ENCODE measurements at regions not wholly inside any gene's neighbourhood (a gene's known extent, or its start where the extent isn't known, plus 50 kb on each side); places are given as distances from the start of the nearest gene placed in this dataset.

DNA sequence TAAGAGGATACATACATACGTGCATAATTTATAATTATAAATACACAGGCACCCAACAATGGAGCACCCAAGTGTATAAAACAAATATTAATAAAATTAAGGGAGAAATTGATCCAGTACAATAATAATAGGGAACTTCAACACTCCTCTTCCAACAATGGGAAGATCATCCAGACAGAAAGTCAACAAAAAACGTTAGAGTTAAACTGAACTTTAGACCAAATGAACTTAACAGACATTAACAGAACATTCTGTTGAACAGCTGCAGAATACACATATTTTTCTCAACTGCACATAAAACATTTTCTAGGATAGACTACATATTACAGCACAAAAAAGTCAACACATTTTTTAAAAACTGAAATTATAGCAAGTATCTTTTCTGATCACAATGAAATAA is 339.7 kb downstream of the CGGBP1 start:
- Histone ChIP-seq H3K4me1 (ENCODE audit: insufficient read depth, low read length) (no peaks in the 10 kb centered on the region), H3K9me3 (ENCODE audit: control insufficient read depth in 1 of 2, insufficient read depth in 1 of 2, low read length in 2 of 2) (no peaks in the 10 kb centered on the region), H3K27ac (ENCODE audit: low read depth in 1 of 2, low read length in 2 of 2) (no peak overlapping the region), H3K4me3 (ENCODE audit: low read length) (no peak overlapping the region), H3K27me3 (ENCODE audit: control insufficient read depth in 1 of 2, insufficient read depth in 2 of 2, low read length in 2 of 2) (no peaks in the 10 kb centered on the region), H3K36me3 (ENCODE audit: insufficient read depth, low read length) (no peaks in the 10 kb centered on the region)
- Mint-ChIP-seq H3K4me1 (ENCODE audit: low read depth) (no peaks in the 10 kb centered on the region), H3K36me3 (ENCODE audit: low read depth) (no peaks in the 10 kb centered on the region), H3K4me3 (no peak overlapping the region), H3K27me3 (no peaks in the 10 kb centered on the region), H3K27ac (no peak overlapping the region), H3K9me3 (no peaks in the 10 kb centered on the region)
- no peak for ATAC-seq (ENCODE audit: poor library complexity)
- TF ChIP-seq, protein P1, sequence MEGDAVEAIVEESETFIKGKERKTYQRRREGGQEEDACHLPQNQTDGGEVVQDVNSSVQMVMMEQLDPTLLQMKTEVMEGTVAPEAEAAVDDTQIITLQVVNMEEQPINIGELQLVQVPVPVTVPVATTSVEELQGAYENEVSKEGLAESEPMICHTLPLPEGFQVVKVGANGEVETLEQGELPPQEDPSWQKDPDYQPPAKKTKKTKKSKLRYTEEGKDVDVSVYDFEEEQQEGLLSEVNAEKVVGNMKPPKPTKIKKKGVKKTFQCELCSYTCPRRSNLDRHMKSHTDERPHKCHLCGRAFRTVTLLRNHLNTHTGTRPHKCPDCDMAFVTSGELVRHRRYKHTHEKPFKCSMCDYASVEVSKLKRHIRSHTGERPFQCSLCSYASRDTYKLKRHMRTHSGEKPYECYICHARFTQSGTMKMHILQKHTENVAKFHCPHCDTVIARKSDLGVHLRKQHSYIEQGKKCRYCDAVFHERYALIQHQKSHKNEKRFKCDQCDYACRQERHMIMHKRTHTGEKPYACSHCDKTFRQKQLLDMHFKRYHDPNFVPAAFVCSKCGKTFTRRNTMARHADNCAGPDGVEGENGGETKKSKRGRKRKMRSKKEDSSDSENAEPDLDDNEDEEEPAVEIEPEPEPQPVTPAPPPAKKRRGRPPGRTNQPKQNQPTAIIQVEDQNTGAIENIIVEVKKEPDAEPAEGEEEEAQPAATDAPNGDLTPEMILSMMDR (IDR thresholded peaks at IDR 0.05), result no peak
- CTCF ChIA-PET, result no interaction called here
- POLR2A ChIA-PET, result no interaction called here
- intact Hi-C loops (cut with DNase I, micrococcal nuclease), result no loop called here
- DNase-seq, result no peak

DNA sequence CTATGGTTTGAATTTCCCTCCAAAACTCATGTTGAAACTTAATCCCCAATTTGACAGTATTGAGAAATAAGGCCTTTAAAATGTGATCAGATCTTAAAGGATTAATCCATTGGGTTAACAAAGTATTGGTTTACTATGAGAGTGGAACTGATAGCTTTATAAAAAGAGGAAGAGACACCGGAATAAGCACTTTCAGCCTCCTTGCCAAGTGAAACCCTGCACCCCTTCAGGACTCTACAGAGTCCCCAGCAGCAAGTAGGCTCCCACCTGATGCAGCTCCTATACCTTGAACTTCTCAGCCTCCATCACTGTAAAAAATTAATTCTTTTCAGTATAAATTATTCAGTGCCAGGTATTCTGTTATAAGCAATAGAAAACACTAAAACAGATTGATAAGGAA is 348.3 kb downstream of the CGGBP1 start:
- H3K4me3 Mint-ChIP-seq, result no peak overlapping the region
- no peaks in the 10 kb centered on the region for H3K36me3 Mint-ChIP-seq (ENCODE audit: low read depth)
- ATAC-seq (ENCODE audit: poor library complexity) (no peak), DNase-seq (no peak)
- ChIA-PET POLR2A (no interaction called here), CTCF (no interaction called here)
- no peak overlapping the region for H3K27ac ChIP-seq (ENCODE audit: low read depth in 1 of 2, low read length in 2 of 2)
- no peaks in the 10 kb centered on the region for H3K9me3 Mint-ChIP-seq
- H3K4me1 Mint-ChIP-seq (ENCODE audit: low read depth), result no peaks in the 10 kb centered on the region
- no peaks in the 10 kb centered on the region for H3K4me1 ChIP-seq (ENCODE audit: insufficient read depth, low read length)
- H3K27ac Mint-ChIP-seq, result no peak overlapping the region
- TF ChIP-seq, protein P1 (IDR thresholded peaks at IDR 0.05), result no peak
- no peaks in the 10 kb centered on the region for H3K36me3 ChIP-seq (ENCODE audit: insufficient read depth, low read length)
- H3K27me3 Mint-ChIP-seq, result no peaks in the 10 kb centered on the region
- no peaks in the 10 kb centered on the region for H3K27me3 ChIP-seq (ENCODE audit: control insufficient read depth in 1 of 2, insufficient read depth in 2 of 2, low read length in 2 of 2)
- intact Hi-C loops (cut with DNase I, micrococcal nuclease), result no loop called here
- no peaks in the 10 kb centered on the region for H3K9me3 ChIP-seq (ENCODE audit: control insufficient read depth in 1 of 2, insufficient read depth in 1 of 2, low read length in 2 of 2)
- no peak overlapping the region for H3K4me3 ChIP-seq (ENCODE audit: low read length)

DNA sequence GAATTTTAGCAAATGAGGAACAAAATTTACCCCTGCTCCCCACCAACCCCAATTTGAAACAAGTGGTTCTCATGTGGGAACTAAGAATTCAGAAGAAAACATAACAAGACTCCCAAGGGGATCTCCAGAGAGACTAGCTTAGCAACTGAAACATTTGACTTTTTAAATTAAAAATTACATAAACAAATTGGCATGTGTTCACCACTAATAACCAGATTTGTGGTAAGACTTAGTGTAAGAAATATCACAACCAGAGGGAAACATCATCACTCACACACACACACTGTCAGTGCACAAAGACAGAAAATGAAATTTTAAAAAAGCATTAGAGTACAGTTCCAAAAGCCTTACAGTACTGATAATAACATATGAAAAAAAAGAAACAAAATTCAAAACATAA is 348.8 kb downstream of the CGGBP1 start:
- DNase-seq (no peak), ATAC-seq (ENCODE audit: poor library complexity) (no peak)
- no peaks in the 10 kb centered on the region for H3K27me3 Mint-ChIP-seq
- TF ChIP-seq, protein P1 (IDR thresholded peaks at IDR 0.05), result no peak
- CTCF ChIA-PET, result no interaction called here
- H3K27ac Mint-ChIP-seq, result no peak overlapping the region
- no peak overlapping the region for H3K4me3 Mint-ChIP-seq
- Histone ChIP-seq H3K4me1 (ENCODE audit: insufficient read depth, low read length) (no peaks in the 10 kb centered on the region), H3K27ac (ENCODE audit: low read depth in 1 of 2, low read length in 2 of 2) (no peak overlapping the region), H3K9me3 (ENCODE audit: control insufficient read depth in 1 of 2, insufficient read depth in 1 of 2, low read length in 2 of 2) (no peaks in the 10 kb centered on the region), H3K27me3 (ENCODE audit: control insufficient read depth in 1 of 2, insufficient read depth in 2 of 2, low read length in 2 of 2) (no peaks in the 10 kb centered on the region), H3K36me3 (ENCODE audit: insufficient read depth, low read length) (no peaks in the 10 kb centered on the region), H3K4me3 (ENCODE audit: low read length) (no peak overlapping the region)
- no peaks in the 10 kb centered on the region for H3K36me3 Mint-ChIP-seq (ENCODE audit: low read depth)
- no peaks in the 10 kb centered on the region for H3K4me1 Mint-ChIP-seq (ENCODE audit: low read depth)
- no peaks in the 10 kb centered on the region for H3K9me3 Mint-ChIP-seq
- intact Hi-C loops (cut with DNase I, micrococcal nuclease), result no loop called here
- POLR2A ChIA-PET, result no interaction called here

All from CD4-positive, alpha-beta T cell (primary cell).